Pons (tissue), 1 donor: ENCODE measurements at regions not wholly inside any gene's neighbourhood (a gene's known extent, or its start where the extent isn't known, plus 50 kb on each side); places are given as distances from the start of the nearest gene placed in this dataset.
"Not testable (repeated sequence)": the region's sequence is repeated elsewhere in the genome, so short reads cannot be mapped to it uniquely, and the experiment has no call there.

Source experiments
- DNase-seq: peaks from one replicate; pipeline ENCODE4 v3.0.0-alpha.2; 2016; ENCODE audit warnings: low spot score

DNA sequence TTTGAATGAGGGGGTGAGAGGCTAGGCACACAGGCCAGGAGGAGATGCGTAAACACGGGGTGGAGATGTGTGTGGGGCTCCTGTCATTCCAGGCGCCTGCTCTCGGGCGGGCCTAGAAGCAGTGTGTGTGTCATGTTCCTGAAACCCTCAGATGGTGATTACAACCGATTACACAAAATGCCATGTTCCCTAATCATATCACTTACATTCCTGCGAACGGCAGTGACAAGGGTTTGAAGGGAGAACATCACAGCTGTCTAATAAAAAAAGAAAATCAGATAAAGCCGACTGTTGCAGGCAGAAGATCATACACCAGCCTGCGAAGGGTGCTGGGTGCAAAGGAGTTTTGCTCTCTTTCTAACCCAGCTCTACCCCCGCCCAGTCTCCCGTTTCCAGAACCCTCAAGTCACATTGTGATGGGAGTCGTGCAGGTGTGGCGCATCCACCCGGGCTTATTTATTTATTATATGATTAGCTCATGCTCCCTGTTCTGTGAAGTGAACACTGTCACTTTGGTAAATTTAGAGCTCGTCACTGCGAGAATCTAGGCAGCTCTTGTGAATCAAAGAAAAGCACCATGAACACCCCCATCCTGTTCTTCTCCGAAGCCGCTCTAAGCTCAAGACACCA lies 140.3 kb downstream of the NR2F2 start:
- no peak for DNase-seq

DNA sequence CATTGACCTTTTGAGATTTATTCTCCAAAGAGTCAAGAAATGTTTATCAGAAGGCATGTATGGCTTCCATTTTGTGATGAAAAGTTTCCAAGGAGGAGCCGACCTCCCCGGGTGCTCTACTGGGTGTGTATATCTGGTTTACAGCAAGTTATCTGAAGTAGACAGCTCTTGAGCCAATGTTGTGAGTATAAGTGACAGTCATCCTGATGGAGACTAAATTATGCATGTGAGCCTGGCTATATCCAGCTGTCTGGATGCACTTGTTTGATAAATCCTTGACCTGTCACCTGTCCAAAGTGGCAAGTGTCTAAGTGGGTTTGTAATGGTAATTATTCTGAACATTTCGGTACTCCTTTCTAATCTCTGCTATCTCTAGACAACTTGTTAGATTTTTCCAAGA lies 142.2 kb downstream of the NR2F2 start:
- DNase-seq = no peak

DNA sequence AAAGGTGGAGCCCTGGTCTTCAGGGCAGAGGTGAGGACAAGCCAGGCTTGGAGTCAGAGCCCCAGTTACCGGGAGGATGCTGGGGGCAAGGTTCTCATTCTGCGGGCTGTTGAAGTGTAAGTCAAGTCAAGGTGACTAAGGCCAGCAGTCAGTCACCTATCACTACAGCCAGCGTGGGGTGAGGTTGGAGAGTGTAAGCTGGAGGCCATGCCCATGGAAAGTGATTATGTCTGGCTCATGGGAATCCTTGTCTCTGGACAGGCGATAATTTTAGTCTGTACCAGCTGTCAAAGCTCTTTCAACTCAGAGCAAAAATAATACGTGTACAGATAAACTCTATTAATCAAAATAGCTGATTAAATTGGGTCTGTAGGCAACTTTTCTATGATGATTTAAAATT lies 143.1 kb downstream of the NR2F2 start:
- no peak for DNase-seq

DNA sequence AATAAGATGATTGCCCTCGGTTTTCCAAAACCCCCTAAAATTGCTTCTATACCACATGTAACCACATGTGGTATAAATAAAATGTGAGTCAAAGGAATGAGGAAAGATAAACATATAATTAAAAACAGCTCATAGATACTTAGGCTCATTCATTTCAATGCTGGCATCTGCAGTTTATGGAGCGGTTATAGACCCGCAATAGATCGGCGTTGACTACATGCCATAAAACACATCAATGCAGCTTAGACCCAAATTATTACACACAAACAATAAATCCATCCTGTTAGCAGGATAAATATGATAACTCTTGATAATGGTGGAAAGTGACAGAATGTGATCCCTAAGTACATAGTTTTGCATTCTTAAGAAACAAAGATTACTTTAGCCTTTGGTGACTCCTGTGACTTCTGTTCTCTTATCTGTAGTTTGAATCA lies 143.7 kb downstream of the NR2F2 start:
- DNase-seq = no peak

DNA sequence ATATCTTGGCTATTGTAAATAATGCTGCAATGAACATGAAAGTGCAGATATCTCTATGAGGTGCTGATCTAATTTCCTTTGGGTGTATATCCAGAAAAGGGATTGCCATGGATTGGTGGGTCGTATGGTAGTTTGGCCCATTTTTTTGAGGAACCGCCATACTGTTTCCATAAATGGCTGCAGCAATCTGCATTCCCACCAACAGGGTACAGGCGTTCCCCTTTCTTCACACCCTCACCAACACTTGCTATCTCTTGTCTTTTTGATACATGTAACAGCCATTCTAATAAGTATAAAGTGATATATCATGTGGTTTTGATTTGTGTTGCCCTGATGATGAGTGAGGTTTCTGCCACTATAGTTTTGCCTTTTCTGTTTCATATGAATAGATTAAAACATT lies 146.7 kb downstream of the NR2F2 start:
- no peak for DNase-seq

DNA sequence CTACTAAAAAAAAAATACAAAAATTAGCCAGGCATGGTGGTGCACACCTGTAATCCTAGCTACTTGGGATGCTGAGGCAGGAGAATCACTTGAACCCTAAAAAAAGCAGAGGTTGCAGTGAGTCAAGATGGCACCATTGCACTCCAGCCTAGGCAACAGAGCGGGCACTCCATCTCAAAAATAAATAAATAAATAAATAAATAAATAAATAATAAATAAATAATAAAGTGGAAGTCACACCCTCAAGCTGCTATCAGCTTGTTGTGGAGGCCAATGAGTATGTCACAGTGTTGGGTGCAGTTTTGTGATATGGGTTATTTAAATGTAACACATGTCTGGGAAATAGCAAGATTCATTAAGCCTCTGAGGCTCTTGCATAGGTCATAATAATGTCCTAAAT lies 153.9 kb downstream of the NR2F2 start:
- not testable (repeated sequence) for DNase-seq

DNA sequence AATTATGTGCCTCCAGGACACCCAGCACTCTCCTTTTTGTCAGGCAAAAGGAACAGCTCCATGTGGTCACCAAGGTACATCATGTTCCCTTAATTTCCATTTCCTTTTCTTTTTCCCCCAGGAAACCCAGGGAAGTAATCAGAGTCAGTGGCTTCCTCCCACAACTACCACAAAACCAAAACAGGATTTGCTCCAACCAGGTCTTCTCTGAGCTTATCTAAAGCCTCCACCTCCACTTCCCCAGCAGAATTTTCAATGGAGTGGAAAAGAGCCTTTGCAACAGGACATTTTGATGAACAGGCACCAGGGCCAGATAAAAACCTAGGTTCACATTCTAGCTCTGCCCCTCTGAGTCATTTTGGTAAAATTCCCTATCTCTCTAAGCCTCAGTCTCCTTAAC lies 154.3 kb downstream of the NR2F2 start:
- no peak for DNase-seq

DNA sequence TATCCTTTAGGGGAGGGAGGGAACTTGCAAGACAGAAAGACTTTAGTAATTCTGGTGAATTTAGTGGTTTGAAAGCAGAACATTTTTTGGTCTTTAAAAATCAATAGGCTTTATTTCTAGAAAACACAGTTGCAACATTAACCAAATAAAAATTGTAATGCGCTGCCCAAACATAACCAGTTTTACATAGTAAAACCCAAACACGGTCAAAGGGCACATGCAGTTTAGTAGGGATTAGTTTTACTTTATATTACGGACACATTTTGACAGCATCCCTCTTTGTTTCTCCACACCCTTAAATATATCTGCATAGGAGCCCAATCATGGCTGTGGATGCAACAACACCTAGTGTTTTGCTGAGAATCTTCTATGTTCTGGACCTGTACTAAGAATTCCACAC lies 156.7 kb downstream of the NR2F2 start:
- no peak for DNase-seq

DNA sequence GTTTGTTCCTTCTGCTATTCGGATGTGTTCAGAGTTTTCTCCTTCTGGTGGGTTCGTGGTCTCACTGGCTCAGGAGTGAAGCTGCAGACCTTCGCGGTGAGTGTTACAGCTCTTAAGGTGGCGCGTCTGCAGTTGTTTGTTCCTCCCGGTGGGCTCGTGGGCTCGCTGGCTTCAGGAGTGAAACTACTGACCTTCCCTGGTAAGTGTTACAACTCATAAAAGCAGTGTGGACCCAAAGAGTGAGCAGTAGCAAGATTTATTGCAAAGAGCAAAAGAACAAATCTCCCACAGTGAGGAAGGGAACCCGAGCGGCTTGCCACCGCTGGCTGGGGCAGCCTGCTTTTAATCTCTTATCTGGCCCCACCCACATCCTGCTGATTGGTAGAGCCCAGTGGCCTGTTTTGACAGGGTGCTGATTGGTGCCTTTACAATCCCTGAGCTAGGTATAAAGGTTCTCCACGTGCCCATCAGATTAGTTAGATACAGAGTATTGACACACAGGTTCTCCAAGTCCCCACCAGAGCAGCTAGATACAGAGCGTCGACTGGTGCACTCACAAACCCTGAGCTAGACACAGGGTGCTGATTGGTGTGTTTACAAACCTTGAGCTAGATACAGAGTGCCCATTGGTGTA lies 160.7 kb downstream of the NR2F2 start:
- DNase-seq = not testable (repeated sequence)

DNA sequence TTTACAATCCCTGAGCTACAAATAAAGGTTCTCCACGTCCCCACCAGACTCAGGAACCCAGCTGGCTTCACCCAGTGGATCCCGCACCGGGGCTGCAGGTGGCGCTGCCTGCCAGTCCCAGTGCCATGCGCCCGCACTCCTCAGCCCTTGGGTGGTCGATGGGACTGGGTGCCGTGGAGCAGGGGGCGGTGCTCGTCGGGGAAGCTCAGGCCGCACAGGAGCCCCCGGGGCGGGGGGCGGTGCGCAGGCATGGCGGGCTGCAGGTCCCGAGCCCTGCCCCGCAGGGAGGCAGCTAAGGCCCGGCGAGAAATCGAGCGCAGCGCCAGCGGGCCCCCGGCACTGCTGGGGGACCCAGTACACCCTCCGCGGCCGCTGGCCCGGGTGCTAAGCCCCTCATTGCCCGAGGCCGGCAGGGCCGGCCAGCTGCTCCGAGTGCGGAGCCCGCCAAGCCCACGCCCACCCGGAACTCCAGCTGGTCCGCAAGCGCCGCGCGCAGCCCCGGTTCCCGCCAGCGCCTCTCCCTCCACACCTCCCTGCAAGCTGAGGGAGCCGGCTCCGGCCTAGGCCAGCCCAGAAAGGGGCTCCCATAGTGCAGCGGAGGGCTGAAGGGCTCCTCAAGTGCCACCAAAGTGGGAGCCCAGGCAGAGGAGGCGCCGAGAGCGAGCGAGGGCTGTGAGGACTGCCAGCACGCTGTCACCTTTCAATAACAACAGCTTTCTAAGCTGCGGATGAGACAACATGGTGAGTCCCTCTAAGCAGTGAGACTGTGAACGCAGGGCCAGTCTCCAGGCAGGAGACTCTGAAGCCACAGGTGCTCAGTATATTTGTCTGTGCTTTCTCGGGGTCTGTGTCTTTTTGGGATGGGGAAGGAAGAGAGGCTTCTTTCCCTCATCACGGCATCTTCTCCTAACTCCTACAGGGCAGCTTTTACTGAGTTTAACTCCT lies 161.5 kb downstream of the NR2F2 start:
- DNase-seq = not testable (repeated sequence)

DNA sequence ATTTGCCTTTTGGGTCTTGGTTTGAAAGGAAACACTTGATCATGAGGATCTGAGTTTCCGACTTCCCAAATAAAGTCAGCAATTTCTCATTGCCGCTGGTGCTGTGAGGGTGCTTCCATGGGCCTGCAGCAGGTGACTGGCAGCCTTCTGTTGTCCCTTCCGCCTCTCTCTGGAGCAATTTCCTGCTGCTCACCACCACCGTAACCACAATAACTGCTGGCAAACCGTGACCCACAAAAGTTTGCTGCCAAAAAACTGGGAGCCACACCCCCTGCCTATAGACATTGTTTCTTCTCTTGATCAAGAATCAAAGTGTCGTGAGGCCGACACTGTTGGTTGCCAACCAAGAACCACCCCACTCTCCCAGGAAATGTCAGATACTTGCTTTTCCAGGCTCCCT lies 164.0 kb downstream of the NR2F2 start:
- DNase-seq = no peak

DNA sequence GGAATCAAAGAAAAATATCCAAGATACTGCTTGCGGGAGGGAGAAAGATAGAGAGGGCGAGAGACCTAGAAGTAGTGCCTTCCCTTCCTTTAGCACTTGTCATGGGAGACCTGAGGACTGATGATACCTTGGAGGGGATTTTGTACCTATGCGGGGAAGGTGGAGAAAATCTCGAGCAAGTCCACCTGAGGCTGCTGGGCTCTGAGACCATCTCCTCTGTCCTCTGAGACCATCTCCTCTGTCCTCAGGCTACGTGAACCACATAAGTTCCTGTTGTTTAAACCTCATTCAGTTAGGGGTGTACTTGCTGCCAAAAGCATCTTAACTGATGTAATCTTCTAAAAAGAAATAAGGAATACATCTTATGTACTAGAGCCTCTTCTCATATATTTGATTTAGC lies 164.9 kb downstream of the NR2F2 start:
- DNase-seq = no peak

DNA sequence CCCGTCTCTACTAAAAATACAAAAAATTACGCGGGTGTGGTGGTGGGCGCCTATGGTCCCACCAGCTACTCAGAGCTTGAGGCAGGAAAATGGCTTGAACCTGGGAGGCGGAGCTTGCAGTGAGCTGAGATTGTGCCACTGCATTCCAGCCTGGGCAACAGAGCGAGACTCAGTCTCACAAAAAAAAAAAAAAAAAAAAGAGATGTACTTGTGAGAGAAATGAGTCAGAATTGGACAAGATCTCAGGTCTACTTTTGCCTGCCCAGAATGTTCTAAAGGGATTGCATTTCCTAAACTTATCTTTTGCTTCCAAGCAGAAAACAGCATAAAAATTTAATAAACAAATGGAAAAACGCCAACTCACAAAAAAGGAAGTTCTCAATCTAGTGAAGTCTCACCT lies 167.5 kb downstream of the NR2F2 start:
- no peak for DNase-seq

DNA sequence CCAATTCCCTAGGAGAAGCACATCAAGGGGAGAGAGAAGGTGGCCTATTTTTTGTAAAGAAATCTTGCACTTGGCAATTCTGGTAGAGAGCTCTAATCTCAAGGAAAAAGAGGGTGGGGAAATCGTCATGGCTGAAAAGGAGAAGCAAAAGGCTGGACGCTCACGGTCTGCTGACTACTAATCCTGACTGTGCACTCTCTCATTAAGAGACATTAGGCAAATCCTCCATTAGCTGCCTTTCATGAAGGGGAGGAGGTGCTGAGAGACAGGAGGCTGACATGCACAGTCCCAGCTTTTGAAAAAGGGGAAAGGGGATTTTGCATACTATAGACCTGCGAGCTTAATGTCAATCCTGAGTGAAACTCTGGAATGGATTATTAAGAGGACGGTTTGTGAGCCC lies 170.0 kb downstream of the NR2F2 start:
- no peak for DNase-seq

DNA sequence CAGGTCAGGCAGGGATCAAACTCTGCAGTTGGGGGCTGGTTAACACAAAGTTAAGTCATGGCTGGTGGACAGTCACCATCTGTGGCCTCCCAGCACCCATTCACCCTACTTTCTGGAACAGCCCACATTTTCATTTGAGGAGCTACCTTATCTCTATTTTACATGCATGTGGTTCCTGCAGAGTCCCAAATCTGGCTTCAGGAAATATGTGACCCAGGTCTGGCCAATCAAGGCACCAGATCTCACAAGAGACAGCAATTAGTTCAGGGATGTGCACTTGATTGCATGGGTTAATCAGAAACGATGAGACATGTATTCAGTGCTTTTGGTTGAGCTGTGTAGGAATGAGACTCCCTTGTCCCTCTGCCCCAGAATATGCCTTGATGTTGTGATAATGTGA lies 170.9 kb downstream of the NR2F2 start:
- DNase-seq = no peak

DNA sequence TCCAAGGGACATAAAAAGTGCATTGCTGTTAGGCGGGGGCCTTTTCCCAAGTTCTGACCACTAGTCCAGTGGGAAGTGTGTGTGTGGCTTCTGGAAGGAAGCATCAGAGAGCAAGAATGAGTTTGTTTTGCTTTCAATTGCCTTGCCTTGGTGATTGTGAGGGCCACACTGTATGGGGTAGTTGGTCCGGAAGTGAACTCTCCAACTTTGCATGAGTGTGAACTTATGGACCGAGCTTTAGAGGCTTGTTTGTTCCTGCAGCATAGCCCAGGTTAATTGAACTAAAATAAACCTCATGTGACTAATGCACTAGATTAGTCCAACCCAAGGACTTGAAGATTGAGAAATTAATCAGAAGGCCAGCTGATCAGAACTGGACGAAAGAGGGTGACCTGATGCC lies 171.7 kb downstream of the NR2F2 start:
- no peak for DNase-seq

DNA sequence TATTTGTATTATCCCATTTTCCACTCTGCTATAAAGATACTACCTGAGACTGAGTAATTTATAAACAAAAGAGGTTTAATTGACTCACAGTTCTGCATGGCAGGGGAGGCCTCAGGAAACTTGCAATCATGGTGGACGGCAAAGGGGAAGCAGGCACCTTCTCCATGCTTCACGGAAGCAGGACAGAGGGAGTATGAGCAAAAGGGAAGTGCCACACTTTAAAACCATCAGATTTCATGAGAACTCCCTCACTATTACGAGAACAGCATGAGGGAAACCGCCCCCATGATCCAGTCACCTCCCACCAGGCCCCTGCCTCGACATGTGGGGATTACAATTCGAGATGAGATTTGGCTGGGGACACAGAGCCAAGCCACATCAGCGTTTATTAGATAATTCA lies 172.8 kb downstream of the NR2F2 start:
- DNase-seq = no peak

DNA sequence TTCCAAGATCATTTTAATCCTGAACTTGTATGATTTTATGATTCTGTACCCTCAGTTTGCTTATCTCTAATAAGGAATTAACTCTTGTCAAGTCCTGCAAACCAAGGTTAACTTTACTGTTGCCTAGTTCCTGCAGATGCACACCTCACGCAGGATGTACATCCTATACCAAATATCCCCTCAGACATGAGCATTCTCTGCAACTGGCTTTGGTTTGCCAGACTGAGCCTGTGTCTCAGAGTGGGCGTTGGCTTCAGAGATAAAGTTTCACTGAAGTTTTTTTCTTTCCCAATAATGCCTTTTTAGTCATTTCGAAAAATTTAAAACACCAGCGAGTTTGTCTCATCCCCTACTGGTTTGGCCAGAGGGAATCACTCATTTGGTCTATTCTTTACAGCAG lies 173.9 kb downstream of the NR2F2 start:
- no peak for DNase-seq

DNA sequence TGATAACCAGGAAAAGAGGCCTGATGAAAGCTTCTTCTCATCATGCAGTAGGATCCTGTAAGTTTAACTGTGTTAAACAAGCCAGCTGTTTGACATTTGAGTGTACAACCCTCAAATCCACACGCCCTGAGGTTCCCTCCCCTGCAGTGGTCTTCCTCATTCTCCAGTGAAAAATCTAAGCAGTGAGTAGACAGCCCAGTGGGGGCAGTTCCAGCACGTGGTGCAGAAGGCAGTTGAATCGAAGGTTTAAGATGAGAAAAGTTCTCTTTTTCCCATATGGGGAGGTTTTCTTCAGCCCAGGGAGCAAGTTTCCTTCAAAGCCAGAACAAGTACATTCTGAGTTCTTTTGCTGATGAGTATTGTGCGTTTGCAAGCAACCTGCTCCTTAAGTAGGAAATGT lies 174.5 kb downstream of the NR2F2 start:
- DNase-seq = no peak

DNA sequence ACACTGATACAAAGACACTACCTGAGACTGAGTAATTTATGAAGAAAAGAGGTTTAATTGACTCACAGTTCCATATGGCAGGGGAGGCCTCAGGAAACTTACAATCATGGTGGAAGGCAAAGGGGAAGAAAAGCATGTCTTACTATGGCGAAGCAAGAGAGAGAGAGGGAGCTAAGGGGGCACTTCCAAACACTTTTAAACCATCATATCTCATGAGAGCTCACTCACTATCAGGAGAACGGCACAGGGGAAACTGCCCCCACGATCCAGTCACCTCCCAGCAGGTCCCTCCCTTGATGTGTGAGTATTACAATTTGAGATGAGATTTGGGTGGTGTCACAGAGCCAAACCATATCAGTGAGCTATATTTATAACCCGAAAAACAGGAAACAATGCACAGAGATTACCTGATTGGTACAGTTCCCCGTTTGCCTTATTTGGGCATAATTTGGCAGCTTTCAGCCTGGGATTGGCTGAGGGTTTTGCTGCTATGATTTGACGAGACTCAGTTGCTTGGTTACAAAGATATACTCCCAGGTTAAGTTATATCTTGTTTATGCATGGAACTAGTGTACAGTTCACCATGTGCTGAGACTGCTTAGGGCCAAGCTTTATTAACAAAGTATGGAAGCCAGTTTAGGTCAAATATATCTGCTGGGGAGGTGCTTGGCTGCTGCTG lies 184.2 kb downstream of the NR2F2 start:
- no peak for DNase-seq

DNA sequence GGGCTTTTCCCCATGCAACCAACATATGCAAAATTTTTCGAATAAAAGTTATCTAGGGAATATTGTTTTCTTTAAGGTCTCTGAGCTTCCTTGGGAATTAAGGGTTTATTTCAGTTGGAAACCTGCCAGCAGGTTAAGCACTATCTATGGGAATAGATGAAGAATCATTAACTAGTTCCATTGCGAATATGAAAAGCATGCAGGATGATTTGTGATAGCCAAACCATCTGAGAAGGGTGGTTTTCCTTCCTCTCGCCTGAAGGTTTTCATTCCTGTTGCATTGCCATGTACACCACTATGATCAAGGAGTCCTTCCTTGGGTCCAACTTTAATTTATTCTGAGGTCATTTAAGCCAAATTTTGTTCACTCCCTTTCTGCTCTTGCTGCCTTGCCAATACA lies 184.9 kb downstream of the NR2F2 start:
- no peak for DNase-seq

DNA sequence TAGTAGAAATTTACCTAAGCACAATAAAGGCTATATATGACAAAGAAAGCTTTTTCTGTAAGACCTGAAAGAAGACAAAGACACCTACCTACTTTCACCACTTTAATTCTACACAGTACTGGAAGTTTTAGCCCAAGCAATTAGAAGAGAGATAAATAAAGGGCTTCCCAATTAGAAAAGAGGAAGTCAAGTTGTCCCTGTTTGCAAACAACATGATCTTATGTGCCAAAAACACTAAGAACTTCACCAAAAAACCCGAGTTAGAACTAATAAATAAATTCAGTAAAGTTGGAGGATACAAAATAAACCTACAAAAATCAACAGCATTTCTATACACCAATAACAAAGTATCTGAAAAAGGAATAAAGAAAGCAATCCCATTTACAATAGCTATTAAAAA lies 190.9 kb downstream of the NR2F2 start:
- DNase-seq = no peak
